Muscle of leg (tissue), 3 donors: ENCODE measurements at regions not wholly inside any gene's neighbourhood (a gene's known extent, or its start where the extent isn't known, plus 50 kb on each side); places are given as distances from the start of the nearest gene placed in this dataset.

Experiments
- DNase-seq: peaks from one replicate; pipeline ENCODE4 v3.0.0; 2013
- H3K27ac ChIP-seq: one replicate; pipeline ENCODE4 v1.5.1; 2013; ENCODE audit warnings: mild to moderate bottlenecking, low read length, control low read depth
- H3K27me3 ChIP-seq: one replicate; pipeline ENCODE4 v1.6.1; 2013; ENCODE audit warnings: low read length; ENCODE audit not compliant: control insufficient read depth, insufficient read depth
- H3K36me3 ChIP-seq: one replicate; pipeline ENCODE4 v1.6.1; 2013; ENCODE audit warnings: low read length; ENCODE audit not compliant: control insufficient read depth, insufficient read depth
- H3K4me1 ChIP-seq: one replicate; pipeline ENCODE4 v1.6.1; 2013; ENCODE audit warnings: low read length; ENCODE audit not compliant: control insufficient read depth, insufficient read depth
- H3K4me3 ChIP-seq: one replicate; pipeline ENCODE4 v1.5.1; 2013; ENCODE audit warnings: low read length, control low read depth
- H3K9me3 ChIP-seq: replicated peaks from 2 replicates; pipeline ENCODE4 v1.6.1; 2013; ENCODE audit warnings: low read depth, low read length; ENCODE audit not compliant: control insufficient read depth
- WGBS: methylation state at CpG from one replicate; pipeline ENCODE4 v1.1.5; 2013; ENCODE audit warnings: missing lambda C conversion rate; ENCODE audit not compliant: insufficient coverage; 5-methylcytosine and 5-hydroxymethylcytosine counted together

GRCh38 chr11:38246451-38246850 is 1648.4 kb upstream of the RAG2 start:
- no peak overlapping the region for H3K4me3 ChIP-seq
- no peaks in the 10 kb centered on the region for H3K36me3 ChIP-seq
- no peaks in the 10 kb centered on the region for H3K27me3 ChIP-seq
- H3K9me3 ChIP-seq, result no peaks in the 10 kb centered on the region
- no peak overlapping the region for H3K27ac ChIP-seq
- H3K4me1 ChIP-seq, result no peaks in the 10 kb centered on the region
- DNase-seq, result no peak
- no CpG with 5 or more reads among the region's 1 CpG for WGBS

- Histone ChIP-seq H3K27me3 (no peaks in the 10 kb centered on the region), H3K36me3 (no peaks in the 10 kb centered on the region), H3K4me3 (no peak overlapping the region), H3K9me3 (peaks cover 24% of the 10 kb centered on the region), H3K27ac (no peak overlapping the region), H3K4me1 (no peaks in the 10 kb centered on the region)
- 100% methylated on average over 2 of the region's 3 CpGs for WGBS
- DNase-seq, result no peak
Observed at GRCh38 chr11:38226684-38227083, 1628.6 kb upstream of the RAG2 start.

GRCh38 chr11:38221295-38221694 is 1623.3 kb upstream of the RAG2 start:
- no peaks in the 10 kb centered on the region for H3K27me3 ChIP-seq
- H3K4me3 ChIP-seq, result no peak overlapping the region
- WGBS, result 58% methylated on average over 2 of the region's 2 CpGs
- H3K9me3 ChIP-seq, result peaks cover 19% of the 10 kb centered on the region
- no peak overlapping the region for H3K27ac ChIP-seq
- DNase-seq, result no peak
- no peaks in the 10 kb centered on the region for H3K4me1 ChIP-seq
- no peaks in the 10 kb centered on the region for H3K36me3 ChIP-seq

- Histone ChIP-seq H3K36me3 (no peaks in the 10 kb centered on the region), H3K27me3 (no peaks in the 10 kb centered on the region), H3K4me1 (no peaks in the 10 kb centered on the region), H3K4me3 (no peak overlapping the region), H3K27ac (no peak overlapping the region), H3K9me3 (peaks cover 7% of the 10 kb centered on the region)
- DNase-seq, result no peak
- no CpG with 5 or more reads among the region's 2 CpGs for WGBS
Observed at GRCh38 chr11:38219636-38220035, 1621.6 kb upstream of the RAG2 start.

- H3K4me1 ChIP-seq, result no peaks in the 10 kb centered on the region
- no peak for DNase-seq
- H3K9me3 ChIP-seq, result no peaks in the 10 kb centered on the region
- no peak overlapping the region for H3K27ac ChIP-seq
- H3K36me3 ChIP-seq, result no peaks in the 10 kb centered on the region
- no peaks in the 10 kb centered on the region for H3K27me3 ChIP-seq
- no CpG with 5 or more reads among the region's 2 CpGs for WGBS
- no peak overlapping the region for H3K4me3 ChIP-seq
Observed at GRCh38 chr11:38208951-38209350, 1610.9 kb upstream of the RAG2 start.

GRCh38 chr11:38206663-38207062 is 1608.6 kb upstream of the RAG2 start:
- no peak for DNase-seq
- H3K27me3 ChIP-seq, result no peaks in the 10 kb centered on the region
- no CpG with 5 or more reads among the region's 2 CpGs for WGBS

GRCh38 chr11:38191101-38191500 is 1593.1 kb upstream of the RAG2 start:
- H3K4me3 ChIP-seq, result no peak overlapping the region
- no peak overlapping the region for H3K27ac ChIP-seq
- H3K4me1 ChIP-seq, result no peaks in the 10 kb centered on the region
- no CpG with 5 or more reads among the region's 1 CpG for WGBS
- no peaks in the 10 kb centered on the region for H3K36me3 ChIP-seq
- DNase-seq, result peak; percentile 12
- H3K27me3 ChIP-seq, result no peaks in the 10 kb centered on the region
- H3K9me3 ChIP-seq, result no peaks in the 10 kb centered on the region

More at GRCh38 chr11:38206663-38207062, 1608.6 kb upstream of the RAG2 start:
- H3K4me1 ChIP-seq, result no peaks in the 10 kb centered on the region
- no peaks in the 10 kb centered on the region for H3K9me3 ChIP-seq
- H3K36me3 ChIP-seq, result no peaks in the 10 kb centered on the region
- H3K27ac ChIP-seq, result no peak overlapping the region
- no peak overlapping the region for H3K4me3 ChIP-seq

GRCh38 chr11:38182126-38182866 is 1584.3 kb upstream of the RAG2 start:
- WGBS, result 0% methylated on average over 1 of the region's 1 CpG
- peak; percentile 41 for DNase-seq
- Histone ChIP-seq H3K9me3 (no peaks in the 10 kb centered on the region), H3K36me3 (no peaks in the 10 kb centered on the region), H3K27me3 (no peaks in the 10 kb centered on the region), H3K27ac (no peak overlapping the region), H3K4me3 (no peak overlapping the region), H3K4me1 (no peaks in the 10 kb centered on the region)

GRCh38 chr11:38176686-38177322 is 1578.8 kb upstream of the RAG2 start:
- H3K36me3 ChIP-seq, result no peaks in the 10 kb centered on the region
- DNase-seq, result no peak
- H3K9me3 ChIP-seq, result no peaks in the 10 kb centered on the region
- H3K4me3 ChIP-seq, result no peak overlapping the region
- no peaks in the 10 kb centered on the region for H3K27me3 ChIP-seq
- no peak overlapping the region for H3K27ac ChIP-seq
- 83% methylated on average over 2 of the region's 12 CpGs for WGBS
- H3K4me1 ChIP-seq, result no peaks in the 10 kb centered on the region

- Histone ChIP-seq H3K9me3 (no peaks in the 10 kb centered on the region), H3K27ac (no peak overlapping the region), H3K36me3 (no peaks in the 10 kb centered on the region), H3K4me1 (no peaks in the 10 kb centered on the region), H3K27me3 (no peaks in the 10 kb centered on the region), H3K4me3 (no peak overlapping the region)
- DNase-seq, result no peak
- WGBS, result 92% methylated on average over 2 of the region's 8 CpGs
Observed at GRCh38 chr11:38173676-38174075, 1575.6 kb upstream of the RAG2 start.
